ENCODE measurements at regions not wholly inside any gene's neighbourhood (a gene's known extent, or its start where the extent isn't known, plus 50 kb on each side); places are given as distances from the start of the nearest gene placed in this dataset.
A peak's percentile ranks its signal among the peaks of the same experiment; 100 is the strongest.

DNA sequence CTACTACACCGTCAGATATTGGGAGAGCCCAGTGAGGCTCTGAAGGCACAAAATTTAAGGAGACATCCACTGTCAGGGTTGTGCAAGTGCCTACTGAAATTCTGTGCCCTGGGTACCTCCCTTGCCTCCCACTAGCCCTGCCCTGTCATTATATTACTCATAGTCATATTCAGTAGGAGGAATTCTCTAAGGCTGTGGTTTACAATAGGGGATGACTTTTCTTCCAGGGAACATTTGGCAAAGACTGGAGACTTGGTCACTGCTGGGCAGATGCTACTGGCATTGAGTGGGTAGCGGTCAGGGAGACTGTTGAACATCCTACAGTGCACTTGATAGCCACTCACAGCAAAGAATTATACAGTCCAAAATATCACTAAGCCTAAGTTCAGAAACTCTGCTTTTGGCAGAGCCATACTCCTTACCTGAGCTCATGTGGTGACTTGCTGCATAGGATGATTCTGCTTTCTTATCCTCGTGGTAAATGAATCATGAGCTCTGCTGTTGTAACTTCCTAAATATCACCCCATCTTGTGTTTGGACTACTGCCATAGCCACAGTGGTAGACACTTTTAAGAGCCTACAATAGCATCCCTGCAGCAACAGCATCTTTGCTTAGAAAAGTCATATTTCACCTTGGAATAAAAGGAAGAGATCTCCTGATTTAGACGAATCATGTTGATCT lies 563.4 kb upstream of the PLXNA2 start:
- FAIRE-seq: no peak

DNA sequence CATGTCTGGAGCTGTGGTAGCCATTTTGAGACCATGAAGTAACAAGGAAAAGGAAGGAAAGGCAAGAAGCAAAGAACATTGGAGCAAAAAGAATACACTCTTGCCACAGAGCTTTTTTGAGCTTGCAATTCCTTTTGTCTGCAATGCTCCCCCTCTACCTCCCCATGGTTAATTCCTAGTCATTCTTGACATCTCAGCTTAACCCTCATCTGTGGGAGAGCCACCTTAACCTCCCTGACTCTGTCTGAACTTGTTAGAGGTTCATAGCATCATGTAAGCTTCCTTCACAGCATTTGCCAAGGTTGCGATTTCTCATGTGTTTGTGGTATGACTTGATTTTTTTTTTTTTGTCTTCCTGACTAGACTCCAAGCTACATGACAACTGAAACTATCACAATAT lies 564.1 kb upstream of the PLXNA2 start:
- FAIRE-seq: no peak

DNA sequence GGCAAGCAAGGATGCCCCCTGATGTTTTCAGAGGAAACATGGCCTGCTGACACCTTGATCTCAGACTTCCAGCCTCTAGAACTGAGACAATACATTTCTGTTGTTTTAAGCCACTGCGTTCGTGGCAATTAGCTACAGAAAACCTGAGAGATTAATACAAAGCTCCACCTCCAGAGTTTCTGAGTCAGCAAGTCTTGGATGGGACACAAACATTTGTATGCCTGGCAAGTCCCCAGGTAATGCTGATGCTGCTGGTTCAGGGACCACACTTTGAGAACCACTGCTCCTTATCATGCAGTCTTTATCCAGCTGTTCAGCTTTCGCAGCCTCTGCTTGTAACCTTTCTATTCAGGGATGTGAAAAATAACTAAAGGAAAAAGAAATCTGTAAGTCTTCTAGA lies 565.7 kb upstream of the PLXNA2 start:
- no peak for FAIRE-seq

DNA sequence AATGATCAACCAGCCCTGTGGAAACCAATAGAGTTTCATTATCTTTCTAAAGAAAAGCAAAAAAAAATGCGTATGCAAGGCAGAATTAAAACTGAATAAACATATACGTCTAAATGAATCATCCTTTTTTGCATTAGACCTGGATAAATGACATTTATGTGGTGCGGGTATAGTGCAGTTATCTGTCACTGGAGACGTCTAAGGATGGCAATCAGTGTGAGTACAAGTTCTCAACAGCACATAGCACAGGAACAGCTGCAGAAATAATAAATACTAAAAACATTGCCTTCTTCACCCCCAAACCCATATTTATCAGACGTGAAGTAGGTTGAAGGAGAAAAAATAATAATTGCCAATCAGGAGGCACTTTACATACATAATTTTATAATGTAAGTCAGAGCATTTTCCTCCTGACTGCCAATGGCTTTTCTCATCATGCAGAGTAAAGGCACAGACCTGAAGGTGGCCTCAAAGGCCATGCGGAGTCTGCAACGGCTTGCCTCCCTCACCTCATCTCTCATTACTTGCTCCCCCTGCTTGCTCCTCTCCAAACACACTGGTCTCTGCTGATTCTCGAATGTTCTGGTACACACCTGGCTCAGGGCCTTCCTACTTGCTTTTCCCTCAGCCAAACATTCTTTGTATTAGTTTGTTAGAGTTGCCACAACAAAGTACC lies 574.7 kb upstream of the PLXNA2 start:
- no peak for FAIRE-seq

DNA sequence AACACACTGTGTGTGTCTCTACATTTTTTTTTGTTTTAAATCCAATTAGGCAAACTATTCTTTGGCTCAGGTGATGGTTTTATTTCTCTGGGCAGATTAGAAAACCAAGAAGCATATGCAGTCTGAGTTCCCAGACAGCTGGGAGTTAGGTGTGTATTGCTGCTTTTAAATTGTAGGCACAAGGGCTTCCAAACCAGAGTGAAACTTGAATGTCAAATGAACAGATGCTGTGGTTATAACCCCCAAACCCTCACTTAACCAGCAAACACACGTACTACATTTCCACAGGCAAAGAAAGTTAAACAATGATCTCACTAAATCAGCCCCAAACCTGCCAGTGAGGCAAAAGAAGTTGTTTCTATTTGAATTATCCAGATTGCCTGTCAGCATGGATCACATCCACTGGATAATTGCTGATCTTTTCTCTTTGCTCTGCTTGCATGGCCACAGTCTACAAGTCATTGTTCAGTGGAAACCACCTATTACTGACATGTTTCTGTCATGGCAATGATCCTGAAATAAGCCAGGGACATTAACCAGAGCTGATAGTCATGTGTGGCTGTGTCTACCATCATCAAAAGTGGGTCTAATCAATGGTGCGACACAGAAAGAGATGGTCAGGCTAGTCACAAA lies 576.5 kb upstream of the PLXNA2 start:
- FAIRE-seq: peak; percentile 73

DNA sequence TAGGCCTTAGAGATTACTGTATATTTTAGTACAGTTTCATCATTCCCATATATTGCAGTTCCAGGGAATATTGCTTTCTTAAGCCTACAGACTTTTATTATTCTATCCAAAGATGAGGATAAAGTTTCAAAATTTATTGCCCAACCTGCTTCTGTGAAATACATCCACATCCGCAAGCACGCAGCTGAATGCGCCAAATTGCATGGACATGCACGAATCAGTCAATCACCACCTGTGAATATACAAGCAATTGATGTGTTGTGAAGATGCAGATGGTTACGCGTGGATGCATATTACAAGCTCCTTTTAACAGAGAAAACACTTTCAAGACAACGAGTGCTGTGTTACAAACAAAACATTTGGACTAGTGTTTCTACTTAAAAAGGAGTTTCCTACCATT lies 577.8 kb upstream of the PLXNA2 start:
- no peak for FAIRE-seq

DNA sequence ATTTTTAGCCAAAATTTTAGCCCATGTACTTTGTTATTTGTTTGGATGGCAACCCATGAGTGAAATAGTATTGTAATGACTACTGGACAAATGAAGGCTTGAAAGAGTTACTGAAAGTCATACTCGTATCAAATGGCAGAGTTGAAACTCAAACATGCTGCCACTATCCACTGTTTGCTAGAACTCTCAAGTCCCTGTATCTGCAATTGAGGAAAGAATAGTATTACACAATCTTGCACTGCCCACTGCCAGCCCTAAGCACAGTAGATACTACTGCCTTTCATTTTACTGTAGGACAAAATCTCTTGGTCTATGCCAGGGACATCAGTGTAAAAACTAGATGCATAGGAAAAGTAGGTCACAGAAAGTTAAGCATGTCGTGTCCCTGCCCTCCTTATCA lies 581.1 kb upstream of the PLXNA2 start:
- no peak for FAIRE-seq

DNA sequence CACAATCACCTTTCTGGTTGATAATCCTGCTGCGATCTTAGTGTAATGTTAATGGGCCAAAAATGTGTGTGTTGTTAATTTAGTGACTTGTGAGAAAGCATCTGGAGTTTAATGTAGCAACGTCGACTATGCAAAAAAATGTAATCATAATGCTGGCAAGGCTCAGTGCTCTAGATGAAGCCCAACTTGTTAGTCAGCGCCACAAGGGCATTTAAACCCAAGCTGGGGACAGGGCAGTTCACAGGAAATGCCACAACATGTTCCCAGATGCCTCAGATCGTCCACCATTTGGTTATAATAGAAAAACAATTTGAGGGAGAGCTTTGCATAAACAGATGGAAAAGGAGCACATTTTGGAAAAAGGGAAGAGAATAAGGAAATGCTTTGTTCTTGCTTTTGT lies 585.4 kb upstream of the PLXNA2 start:
- no peak for FAIRE-seq

DNA sequence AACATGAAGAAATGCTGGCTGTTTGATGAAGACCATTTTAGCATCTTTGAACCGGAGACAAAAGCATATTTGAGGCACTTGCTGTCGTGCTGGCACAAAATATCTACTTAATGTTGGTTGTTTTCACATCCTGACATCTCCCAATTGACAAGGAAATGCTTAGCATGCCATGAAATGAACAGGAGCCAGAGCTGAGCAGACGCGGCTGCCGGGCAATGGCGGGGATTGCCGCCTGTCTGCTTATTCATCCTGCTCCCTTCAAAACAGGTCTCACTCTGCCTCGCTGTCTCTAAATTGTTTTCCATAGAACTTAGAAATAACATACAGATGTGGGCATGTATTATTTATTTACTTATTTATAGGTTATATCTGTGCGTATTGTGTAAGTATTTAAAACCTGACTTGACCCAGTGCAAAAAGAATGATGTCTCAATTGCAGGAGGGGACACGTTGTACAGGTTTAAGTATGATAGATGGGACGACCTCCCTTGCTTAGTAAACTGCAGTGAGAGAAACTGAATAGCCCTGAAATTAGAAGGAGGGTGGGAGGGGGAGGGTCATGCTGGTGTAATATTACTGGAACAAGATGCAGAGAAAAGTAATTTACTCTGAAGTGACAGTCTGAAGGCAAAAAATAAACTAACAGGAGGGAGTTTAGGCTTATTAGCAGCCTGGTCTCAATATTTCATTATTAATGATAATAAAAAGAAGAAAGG lies 590.4 kb upstream of the PLXNA2 start:
- no peak for FAIRE-seq

DNA sequence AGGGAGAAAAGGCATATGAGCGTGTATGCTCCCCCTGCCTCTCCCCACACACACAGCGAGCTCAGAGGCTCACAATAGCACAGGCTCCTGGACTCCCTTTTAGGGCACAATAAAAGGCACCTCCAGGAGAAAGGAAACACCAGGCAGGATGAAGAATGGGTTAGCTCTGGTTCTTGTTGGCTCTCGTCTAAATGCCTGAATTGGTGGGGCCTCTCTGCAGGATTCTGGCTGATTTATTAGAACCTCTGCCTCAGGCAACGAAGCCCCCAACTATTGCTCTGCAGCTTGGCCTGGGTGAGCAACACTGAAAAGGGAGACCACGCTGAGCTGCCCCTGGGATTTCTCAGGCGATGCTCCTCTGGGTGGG lies 590.9 kb upstream of the PLXNA2 start:
- FAIRE-seq: no peak

DNA sequence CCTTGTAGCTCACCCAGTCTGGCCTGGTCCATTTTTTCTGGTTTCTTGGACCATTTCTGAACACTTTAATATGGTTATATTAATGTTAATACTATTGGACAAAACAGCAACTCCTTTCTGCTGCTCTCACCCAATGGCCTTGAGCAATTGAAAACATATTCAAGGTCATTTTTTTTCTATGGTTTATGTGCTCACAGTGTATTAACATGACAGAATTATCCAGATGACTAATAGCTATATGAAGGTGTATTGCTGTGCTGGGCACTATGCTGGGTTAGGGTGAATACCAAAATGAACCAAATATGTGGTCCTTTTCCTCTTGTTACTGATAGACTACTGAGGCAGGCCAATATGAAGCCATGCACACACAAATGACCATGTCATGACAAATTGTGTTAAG lies 591.6 kb upstream of the PLXNA2 start:
- FAIRE-seq: no peak

DNA sequence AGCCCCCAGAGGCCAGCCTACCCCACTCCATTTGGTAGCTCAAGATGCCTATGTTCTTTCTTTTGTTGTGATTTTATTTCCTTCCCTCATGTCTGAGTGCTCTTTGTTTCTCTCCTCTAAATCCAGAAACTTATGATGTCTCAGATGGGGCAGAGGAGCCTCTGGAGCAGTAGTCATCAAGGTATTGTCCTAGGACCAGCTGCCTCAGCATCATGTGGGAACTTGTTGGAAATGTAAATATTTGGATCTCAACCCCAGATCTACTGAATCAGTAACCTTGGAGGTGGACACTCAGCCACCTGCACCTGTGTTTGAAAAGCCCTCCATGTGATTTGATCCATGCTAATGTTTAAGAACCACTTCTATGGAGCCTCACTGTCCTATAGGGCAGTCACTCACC lies 593.1 kb upstream of the PLXNA2 start:
- FAIRE-seq: no peak

DNA sequence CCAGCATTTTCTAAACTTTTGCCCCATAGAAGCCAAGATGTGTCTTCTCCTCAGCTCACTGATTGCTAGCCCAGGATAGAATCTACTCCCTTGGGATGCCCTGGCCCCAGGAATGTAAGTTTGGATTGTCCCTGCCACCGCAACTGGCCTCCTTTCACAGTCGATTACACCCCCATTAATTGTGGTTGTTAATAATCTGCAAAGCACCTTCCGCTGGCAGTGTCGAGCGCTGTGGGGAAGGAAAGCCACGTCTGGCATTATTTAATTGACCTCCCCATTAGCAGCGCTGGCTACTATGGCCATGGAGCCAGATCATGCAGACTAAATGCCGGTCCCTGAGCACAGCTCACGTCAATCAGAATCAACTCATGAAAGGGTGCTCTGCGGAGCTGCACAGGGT lies 597.3 kb upstream of the PLXNA2 start:
- no peak for FAIRE-seq

DNA sequence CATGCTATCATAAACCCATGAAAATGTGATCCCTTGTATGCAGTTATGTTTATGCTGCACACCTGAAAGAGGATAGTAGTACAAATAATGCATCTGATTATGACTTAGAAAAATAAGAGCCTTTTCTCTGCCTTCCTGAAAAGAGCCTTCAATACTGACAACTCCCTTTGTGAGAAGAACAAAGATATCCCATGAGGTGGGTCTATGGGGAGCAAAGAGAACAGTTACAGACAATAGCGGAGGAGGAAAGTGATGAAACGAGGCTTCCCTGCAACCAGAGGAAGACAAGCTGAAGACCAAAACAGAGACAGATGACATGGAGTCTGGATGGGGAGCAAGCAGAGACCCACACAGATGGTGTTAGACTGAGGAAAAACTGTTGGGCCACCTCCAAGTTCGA lies 598.3 kb upstream of the PLXNA2 start:
- no peak for FAIRE-seq

DNA sequence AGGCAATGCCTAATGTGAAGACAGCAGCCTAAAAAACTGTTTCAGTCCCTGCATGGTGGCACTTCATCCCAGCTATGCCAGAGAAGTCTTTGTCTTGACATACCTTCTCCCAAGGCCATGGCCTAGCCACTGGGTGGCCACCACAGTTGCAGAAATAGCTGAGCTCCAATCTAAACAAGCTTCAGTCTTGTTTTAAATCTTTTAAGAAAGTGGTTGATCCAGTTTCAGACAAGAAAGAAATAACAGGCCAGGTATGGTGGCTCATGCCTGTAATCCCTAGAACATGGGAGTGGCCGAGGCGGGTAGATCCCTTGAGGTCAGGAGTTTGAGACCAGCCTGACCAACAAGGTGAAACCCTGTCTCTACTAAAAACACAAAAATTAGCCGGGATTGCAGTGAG lies 600.0 kb upstream of the PLXNA2 start:
- FAIRE-seq: no peak

DNA sequence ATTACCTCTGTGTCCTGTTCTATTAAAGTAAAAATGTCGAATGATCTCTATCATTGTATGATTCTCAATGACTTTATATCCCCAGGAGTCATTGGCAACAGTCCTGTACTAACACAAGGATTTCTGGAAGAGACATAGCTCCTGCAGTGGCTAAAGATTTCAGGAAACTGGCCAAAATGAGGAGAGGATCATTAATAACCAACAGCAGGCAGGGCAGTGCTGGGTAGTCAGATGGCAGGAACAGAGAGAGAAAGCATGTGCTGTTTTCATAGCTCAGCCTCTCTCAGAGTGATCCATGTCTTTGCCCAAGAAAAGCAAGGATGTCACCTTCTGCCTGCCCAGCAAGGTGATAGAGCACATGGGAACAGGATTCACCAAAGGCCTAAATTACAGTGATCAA lies 604.7 kb upstream of the PLXNA2 start:
- FAIRE-seq: no peak

DNA sequence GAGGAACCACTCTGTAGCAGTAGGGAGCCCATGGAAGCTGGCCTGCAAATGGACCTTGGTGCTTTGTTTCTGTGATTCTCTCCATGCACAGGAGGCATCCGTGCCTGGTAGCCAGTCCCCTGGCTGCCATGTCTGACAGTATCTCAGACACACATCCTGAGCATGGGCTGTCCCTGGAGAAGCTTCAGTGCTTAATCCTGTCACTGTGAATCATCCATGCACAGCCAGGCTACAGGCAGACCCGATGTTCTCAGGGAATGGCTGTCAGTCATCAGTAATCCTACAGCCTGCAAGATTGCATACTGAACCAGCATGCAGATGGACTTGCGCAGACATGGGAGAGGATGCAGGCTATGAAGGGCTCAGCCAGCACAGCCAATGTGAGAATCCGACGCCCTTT lies 606.3 kb upstream of the PLXNA2 start:
- no peak for FAIRE-seq

DNA sequence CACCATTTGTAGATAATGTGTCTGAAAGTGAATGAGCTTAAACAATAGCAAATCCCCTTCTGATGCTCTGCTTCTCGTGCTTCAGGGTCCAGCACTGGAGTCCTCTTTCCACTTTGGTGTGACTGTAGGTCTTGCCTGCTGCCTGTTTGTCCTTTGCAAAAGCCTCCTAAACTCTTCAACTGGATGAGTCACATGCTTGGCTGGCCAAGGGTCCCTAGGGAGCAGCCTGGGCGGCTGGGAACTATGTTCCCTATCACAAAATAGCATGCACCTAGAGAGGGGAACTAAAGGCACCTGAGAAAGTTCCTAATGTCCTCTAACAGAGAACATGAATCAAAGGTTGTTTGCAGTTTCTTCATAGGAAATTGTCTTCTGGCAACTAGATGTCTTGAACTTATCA lies 607.2 kb upstream of the PLXNA2 start:
- FAIRE-seq: no peak

DNA sequence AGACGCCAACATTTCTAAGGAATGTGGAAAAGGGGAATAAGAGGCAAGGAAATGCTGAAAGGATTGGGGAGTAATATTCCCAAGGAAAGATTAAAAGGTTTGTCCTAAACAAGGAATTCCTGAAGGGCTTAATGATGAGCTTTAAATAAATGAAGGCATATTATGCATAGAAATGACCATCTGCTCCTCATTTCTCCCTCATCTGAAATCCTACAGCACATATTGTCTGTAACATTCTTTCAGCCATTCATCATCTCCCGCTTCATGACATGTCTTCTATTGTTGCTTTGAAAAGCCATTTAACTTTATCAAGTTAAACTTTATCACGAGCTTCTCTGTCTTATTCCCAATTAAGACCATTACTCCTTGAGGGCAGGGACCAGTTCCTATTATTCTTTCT lies 608.7 kb upstream of the PLXNA2 start:
- FAIRE-seq: no peak

DNA sequence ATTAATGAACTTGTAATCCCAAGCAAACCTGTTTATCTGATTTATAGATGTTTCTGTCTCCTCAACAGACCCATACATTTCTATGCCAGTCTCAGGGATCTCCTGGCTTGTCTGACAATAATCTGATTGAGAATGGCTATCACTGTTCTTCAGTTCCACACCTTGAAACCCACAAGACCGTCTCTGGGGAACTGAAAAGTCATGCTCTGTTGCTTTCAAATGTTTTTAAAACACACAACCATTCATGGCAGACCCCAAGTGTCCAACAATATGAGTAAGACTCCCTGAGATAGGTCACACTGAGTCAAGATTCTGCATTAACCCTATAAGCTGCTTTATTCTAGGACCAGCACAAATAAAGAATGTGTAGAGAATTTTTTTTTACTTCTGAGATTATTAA lies 611.2 kb upstream of the PLXNA2 start:
- FAIRE-seq: no peak

DNA sequence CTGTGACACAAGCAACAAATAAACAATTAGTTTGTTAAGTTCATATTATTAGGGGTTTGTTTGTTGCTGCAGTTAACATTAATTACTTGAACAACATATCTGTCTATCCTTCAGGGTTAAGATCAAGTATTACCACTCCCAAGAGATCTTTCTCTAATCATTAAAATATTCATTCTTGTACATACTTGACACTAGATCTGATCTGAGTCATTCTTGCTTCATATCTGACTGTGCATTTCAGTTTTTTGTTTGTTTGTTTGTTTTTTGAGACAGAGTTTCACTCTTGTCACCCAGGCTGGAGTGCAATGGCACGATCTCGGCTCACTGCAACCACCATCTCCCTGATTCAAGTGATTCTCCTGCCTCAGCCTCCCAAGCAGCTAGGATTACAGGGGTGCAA lies 613.3 kb upstream of the PLXNA2 start:
- no peak for FAIRE-seq

DNA sequence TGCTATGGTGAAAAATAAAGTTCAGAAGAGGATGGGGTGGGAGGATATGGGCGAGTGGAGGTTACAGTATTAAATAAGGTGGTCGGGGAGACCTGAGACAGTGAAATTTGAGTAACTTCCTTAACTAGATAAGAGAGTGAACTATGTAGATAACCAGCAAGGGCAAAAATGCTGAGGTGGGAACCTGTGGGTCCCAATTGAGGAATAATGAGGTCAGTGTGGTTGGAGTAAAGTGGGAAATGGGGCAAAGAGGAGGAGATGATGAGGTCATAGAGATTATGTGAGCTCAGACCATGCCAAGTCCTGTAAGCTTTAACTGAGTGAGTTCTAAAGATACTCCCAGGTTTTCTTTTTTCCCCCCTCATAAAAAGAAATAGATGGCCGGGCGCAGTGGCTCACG lies 614.6 kb upstream of the PLXNA2 start:
- no peak for FAIRE-seq

DNA sequence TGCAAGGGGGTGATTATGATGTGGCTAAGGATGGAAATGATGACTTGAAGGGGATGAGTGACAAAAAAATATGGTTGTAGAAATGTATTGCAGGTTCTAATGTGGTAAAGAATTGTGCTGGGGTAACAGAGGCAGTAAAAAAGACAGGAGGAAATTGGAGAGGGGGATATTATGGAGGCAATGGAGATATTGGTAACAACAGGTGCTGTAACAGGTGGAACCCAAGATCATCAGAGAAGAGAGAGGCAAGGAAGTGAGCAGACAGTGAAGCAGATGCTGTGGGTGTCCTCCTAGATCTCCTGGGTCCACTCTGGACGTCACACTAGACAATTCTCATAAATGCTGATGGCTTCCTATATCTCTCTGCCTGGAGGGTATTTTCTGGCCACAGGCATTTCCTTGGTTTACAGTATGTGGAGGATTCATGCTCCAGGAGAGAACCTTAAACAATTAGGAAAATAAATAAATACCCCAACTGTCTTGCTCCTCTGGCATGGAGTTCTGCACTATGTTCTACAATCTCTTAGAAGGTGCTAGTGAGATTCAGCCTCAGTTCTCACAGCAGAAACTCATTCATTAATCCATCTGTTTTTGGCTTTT lies 620.3 kb upstream of the PLXNA2 start:
- no peak for FAIRE-seq
